ENCODE measurements at regions not wholly inside any gene's neighbourhood (a gene's known extent, or its start where the extent isn't known, plus 50 kb on each side); places are given as distances from the start of the nearest gene placed in this dataset.

DNA sequence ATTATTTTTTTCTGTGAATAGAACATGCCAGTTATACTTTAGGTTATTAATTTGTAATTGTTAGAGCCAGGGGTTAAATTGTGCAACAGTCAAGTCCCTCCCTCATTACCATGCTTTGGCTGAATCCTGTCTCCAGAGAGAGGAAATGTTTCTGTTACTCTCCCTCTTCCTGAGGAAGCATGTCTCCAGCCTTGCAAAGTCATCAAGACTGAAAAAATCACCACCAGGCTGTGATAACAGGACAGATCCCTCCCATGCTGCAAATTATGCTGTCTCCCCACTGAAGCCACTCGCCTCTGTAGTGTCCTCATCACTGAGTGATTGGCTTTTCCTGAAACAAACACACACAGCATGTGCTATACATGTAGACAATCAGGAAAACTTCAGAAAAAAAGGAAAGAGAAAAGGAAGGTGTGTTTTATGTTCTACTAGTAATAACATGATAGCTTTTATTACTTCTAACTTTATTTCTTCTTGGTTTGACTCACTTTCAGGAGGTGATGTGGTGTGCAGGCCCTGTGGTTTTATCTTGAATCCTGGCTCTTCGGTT is 290.0 kb upstream of the JAG1 start:
- no peak overlapping the region for H2AFZ ChIP-seq (ENCODE audit: low read depth, low read length, poor library complexity, severe bottlenecking)
- no peaks in the 10 kb centered on the region for H3K27me3 ChIP-seq (ENCODE audit: insufficient read depth, low read length)
- ChIA-PET POLR2A (no interaction called here), CTCF (no interaction called here), RAD21 (ENCODE audit: low non-redundant PET in 1 of 2, low total read pairs in 2 of 2, uncharacterized antibody in 2 of 2, unreplicated experiment in 2 of 2) (no interaction called here)
- no peak for TF ChIP-seq EGR1 (IDR thresholded peaks at IDR 0.05; ENCODE audit: low read depth)
- TF ChIP-seq TCF7L2 (IDR thresholded peaks at IDR 0.05; ENCODE audit: borderline replicate concordance, extremely low read depth, insufficient read depth, insufficient read length): no peak
- TF ChIP-seq SRF (IDR thresholded peaks at IDR 0.05; ENCODE audit: low read depth): no peak
- no peak for TF ChIP-seq ZNF274 (IDR thresholded peaks at IDR 0.05; ENCODE audit: low read depth, low read length)
- no peak for TF ChIP-seq POLR2AphosphoS5 (IDR thresholded peaks at IDR 0.05; ENCODE audit: low read depth, low read length)
- no peak for TF ChIP-seq CEBPB (IDR thresholded peaks at IDR 0.05; ENCODE audit: low read depth)
- no peak for TF ChIP-seq POLR2A (IDR thresholded peaks at IDR 0.05; ENCODE audit: borderline replicate concordance, extremely low read depth, insufficient read depth, insufficient read length)
- no peak overlapping the region for H3K4me2 ChIP-seq (ENCODE audit: low read length)
- intact Hi-C loops (cut with micrococcal nuclease): no loop called here
- ATAC-seq: no peak
- H3K27ac ChIP-seq (ENCODE audit: low read depth, low read length): no peak overlapping the region
- H3K4me3 ChIP-seq (replicated peaks in 1 of 2; ENCODE audit: low read depth in 1 of 2, low read length in 2 of 2): no peak overlapping the region
- no peaks in the 10 kb centered on the region for H3K79me2 ChIP-seq (ENCODE audit: insufficient read depth, low read length)
- no peaks in the 10 kb centered on the region for H3K36me3 ChIP-seq (ENCODE audit: control insufficient read depth in 1 of 2, insufficient read depth in 2 of 2, low read length in 2 of 2)
- no peaks in the 10 kb centered on the region for H3K9me3 ChIP-seq (ENCODE audit: control insufficient read depth in 1 of 2, insufficient read depth in 1 of 2, low read depth in 1 of 2, low read length in 2 of 2)
- H4K20me1 ChIP-seq (ENCODE audit: insufficient read depth): no peaks in the 10 kb centered on the region
- no peaks in the 10 kb centered on the region for H3K4me1 ChIP-seq (ENCODE audit: control insufficient read depth in 1 of 2, insufficient read depth in 2 of 2, low read length in 2 of 2)
- no peak overlapping the region for H3K9ac ChIP-seq (ENCODE audit: low read length)
- BruUV-seq (replicated peaks): no TSS peak
- DNase-seq (ENCODE audit: low read depth, low spot score): no peak
- H3K9me2 ChIP-seq (ENCODE audit: insufficient read depth): no peaks in the 10 kb centered on the region

DNA sequence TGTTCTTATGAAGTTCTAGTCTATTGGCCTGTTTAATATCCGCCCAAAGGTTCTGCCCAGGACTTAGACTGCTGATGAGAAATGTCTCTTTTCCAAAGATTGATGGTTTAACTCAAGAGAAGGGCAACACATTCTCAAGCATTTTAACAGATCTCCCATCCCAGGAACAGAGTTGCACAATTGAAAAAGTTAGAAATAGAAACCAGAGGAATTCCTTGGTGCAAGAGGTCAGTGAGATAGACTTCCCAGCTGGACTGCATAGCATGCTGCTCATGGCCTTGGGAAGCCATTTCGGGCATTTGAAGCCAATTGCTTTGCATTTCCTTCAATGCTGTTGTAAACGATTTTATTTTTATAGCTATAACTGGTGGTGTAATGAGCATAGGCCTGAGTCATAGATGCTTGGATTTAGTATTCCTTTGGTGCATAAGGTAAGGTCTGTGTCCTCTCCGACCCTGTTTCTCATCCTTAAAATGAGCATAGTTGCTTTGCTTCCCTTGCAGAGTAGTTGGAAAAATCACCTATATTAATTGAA is 292.2 kb upstream of the JAG1 start:
- H3K9me2 ChIP-seq (ENCODE audit: insufficient read depth): no peaks in the 10 kb centered on the region
- ATAC-seq: no peak
- no peaks in the 10 kb centered on the region for H4K20me1 ChIP-seq (ENCODE audit: insufficient read depth)
- 0 out of 4 replicates have a peak, but pooled peaks cover 0 to 3% of the 10 kb centered on the region in 2 experiments for H3K4me1 ChIP-seq (ENCODE audit: control insufficient read depth in 1 of 2, insufficient read depth in 2 of 2, low read length in 2 of 2)
- POLR2A ChIA-PET: no interaction called here
- TF ChIP-seq EZH2phosphoT487 (IDR thresholded peaks at IDR 0.05; ENCODE audit: borderline replicate concordance): no peak
- TF ChIP-seq, protein P1, sequence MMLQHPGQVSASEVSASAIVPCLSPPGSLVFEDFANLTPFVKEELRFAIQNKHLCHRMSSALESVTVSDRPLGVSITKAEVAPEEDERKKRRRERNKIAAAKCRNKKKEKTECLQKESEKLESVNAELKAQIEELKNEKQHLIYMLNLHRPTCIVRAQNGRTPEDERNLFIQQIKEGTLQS (IDR thresholded peaks at IDR 0.05): no peak
- TF ChIP-seq, protein P2, sequence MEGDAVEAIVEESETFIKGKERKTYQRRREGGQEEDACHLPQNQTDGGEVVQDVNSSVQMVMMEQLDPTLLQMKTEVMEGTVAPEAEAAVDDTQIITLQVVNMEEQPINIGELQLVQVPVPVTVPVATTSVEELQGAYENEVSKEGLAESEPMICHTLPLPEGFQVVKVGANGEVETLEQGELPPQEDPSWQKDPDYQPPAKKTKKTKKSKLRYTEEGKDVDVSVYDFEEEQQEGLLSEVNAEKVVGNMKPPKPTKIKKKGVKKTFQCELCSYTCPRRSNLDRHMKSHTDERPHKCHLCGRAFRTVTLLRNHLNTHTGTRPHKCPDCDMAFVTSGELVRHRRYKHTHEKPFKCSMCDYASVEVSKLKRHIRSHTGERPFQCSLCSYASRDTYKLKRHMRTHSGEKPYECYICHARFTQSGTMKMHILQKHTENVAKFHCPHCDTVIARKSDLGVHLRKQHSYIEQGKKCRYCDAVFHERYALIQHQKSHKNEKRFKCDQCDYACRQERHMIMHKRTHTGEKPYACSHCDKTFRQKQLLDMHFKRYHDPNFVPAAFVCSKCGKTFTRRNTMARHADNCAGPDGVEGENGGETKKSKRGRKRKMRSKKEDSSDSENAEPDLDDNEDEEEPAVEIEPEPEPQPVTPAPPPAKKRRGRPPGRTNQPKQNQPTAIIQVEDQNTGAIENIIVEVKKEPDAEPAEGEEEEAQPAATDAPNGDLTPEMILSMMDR (IDR thresholded peaks at IDR 0.05 in 2 of 3, conservative IDR thresholded peaks at IDR 0.05 in 1 of 3; ENCODE audit: borderline replicate concordance in 1 of 3, insufficient read depth in 1 of 3, low read depth in 2 of 3, low read length in 2 of 3): no peak
- no peak for TF ChIP-seq TCF7L2 (IDR thresholded peaks at IDR 0.05; ENCODE audit: borderline replicate concordance, extremely low read depth, insufficient read depth, insufficient read length)
- no peak for TF ChIP-seq RAD21 (IDR thresholded peaks at IDR 0.05; ENCODE audit: low read depth)
- no peak for TF ChIP-seq EGR1 (IDR thresholded peaks at IDR 0.05; ENCODE audit: low read depth)
- TF ChIP-seq ZNF274 (IDR thresholded peaks at IDR 0.05; ENCODE audit: low read depth, low read length): no peak
- TF ChIP-seq ELF1 (IDR thresholded peaks at IDR 0.05; ENCODE audit: borderline replicate concordance, low read depth): no peak
- no peak for TF ChIP-seq YY1 (IDR thresholded peaks at IDR 0.05; ENCODE audit: extremely low read depth, insufficient replicate concordance, low read depth, low read length)
- TF ChIP-seq FOSL1 (IDR thresholded peaks at IDR 0.05; ENCODE audit: low read depth): no peak
- no peak for TF ChIP-seq SP1 (IDR thresholded peaks at IDR 0.05; ENCODE audit: low read depth)
- no peaks in the 10 kb centered on the region for H3K27me3 ChIP-seq (ENCODE audit: insufficient read depth, low read length)
- RAD21 ChIA-PET (ENCODE audit: low non-redundant PET in 1 of 2, low total read pairs in 2 of 2, uncharacterized antibody in 2 of 2, unreplicated experiment in 2 of 2): no interaction called here
- H3K4me2 ChIP-seq (ENCODE audit: low read length): no peak overlapping the region
- no TSS peak for BruUV-seq (replicated peaks)
- intact Hi-C loops (cut with micrococcal nuclease): no loop called here
- CTCF ChIA-PET: no interaction called here
- no peak overlapping the region for H2AFZ ChIP-seq (ENCODE audit: low read depth, low read length, poor library complexity, severe bottlenecking)
- no peak overlapping the region for H3K4me3 ChIP-seq (replicated peaks in 1 of 2; ENCODE audit: low read depth in 1 of 2, low read length in 2 of 2)
- no peaks in the 10 kb centered on the region for H3K36me3 ChIP-seq (ENCODE audit: control insufficient read depth in 1 of 2, insufficient read depth in 2 of 2, low read length in 2 of 2)
- no peak overlapping the region for H3K9ac ChIP-seq (ENCODE audit: low read length)
- no peak overlapping the region for H3K27ac ChIP-seq (ENCODE audit: low read depth, low read length)
- no peaks in the 10 kb centered on the region for H3K79me2 ChIP-seq (ENCODE audit: insufficient read depth, low read length)
- DNase-seq (ENCODE audit: low read depth, low spot score): no peak
- no peaks in the 10 kb centered on the region for H3K9me3 ChIP-seq (ENCODE audit: control insufficient read depth in 1 of 2, insufficient read depth in 1 of 2, low read depth in 1 of 2, low read length in 2 of 2)
